ENCODE measurements at regions not wholly inside any gene's neighbourhood (a gene's known extent, or its start where the extent isn't known, plus 50 kb on each side); places are given as distances from the start of the nearest gene placed in this dataset.

DNA sequence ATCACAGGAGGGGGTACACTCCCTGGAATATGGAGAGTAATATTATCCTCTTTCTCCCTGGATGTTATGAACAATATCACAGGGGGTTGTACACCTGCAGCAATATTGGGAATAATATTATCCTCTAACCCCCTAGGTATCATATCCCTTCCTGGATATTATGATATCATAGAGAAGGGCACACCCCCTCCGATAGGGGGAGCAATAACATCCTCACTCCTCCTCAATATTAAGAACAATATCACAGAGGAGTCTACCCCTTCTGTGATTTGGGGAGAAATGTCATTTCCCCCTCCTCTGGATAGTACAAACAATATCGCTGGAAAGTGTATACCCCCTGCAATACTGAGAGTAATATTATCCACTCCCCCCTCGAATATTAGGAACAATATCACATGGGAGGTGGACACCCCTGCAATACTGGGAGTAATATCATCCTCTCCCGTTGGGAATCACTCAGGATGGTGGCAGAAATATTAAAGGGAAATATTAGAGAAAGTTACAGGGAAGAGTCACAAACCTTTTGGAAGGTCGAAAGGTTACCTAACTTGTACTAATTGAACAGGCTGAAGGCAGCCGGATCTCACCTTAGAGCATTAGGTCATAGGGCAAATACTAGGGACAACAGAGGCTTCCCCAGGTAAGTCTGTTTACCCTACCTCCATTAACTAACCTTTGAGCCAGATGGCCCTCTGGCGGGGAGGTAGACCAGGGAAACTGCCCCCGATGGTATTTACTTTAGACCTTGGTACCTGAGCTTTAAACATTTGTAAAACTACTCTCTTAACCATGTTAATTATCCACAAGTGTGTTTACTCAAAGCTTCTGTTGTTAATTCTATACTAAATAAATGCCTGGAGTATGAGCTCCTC, 57.5 kb upstream of the FREM1 start:
- TF ChIP-seq CTCF (IDR thresholded peaks at IDR 0.05; ENCODE audit: poor library complexity) (no peak), EZH2phosphoT487 (IDR thresholded peaks at IDR 0.05; ENCODE audit: low read depth, severe bottlenecking, unreplicated experiment) (no peak)
